Keratinocyte (primary cell): ENCODE measurements at regions not wholly inside any gene's neighbourhood (a gene's known extent, or its start where the extent isn't known, plus 50 kb on each side); places are given as distances from the start of the nearest gene placed in this dataset.

Source experiments
- CTCF ChIP-seq, 3 experiments: IDR thresholded peaks in 1 of 3; conservative IDR thresholded peaks in 1 of 3; optimal IDR thresholded peaks in 1 of 3; 2 replicates in 2 of 3; 3 replicates in 1 of 3; pipeline versions ENCODE3 to v1.5.1; 2011; ENCODE audit warnings: low read length in 3 of 3, mild to moderate bottlenecking in 3 of 3, moderate library complexity in 2 of 3, control low read depth in 1 of 3, inconsistent platforms in 1 of 3; ENCODE audit not compliant: insufficient read depth in 2 of 3; ENCODE audit errors: extremely low read depth in 1 of 3
- EZH2 ChIP-seq: IDR thresholded peaks from one replicate; pipeline ENCODE4 v1.6.1; 2012; ENCODE audit warnings: inconsistent platforms, mild to moderate bottlenecking, low read length, moderate library complexity

- TF ChIP-seq CTCF (optimal IDR thresholded peaks at IDR 0.05 in 1 of 3, IDR thresholded peaks at IDR 0.05 in 1 of 3, conservative IDR thresholded peaks at IDR 0.05 in 1 of 3; ENCODE audit: extremely low read depth in 1 of 3, insufficient read depth in 2 of 3, low read length in 3 of 3) = no peak
- no peak for TF ChIP-seq EZH2
These were observed 526.9 kb downstream of the BCKDHB start for GRCh38 chr6:80633412-80633811.
